A673 (cell line): ENCODE measurements at regions not wholly inside any gene's neighbourhood (a gene's known extent, or its start where the extent isn't known, plus 50 kb on each side); places are given as distances from the start of the nearest gene placed in this dataset.

Experiments
- BruUV-seq: library from RNA; stranded (reverse); fragments of 400-500 nt; replicated peaks from 2 replicates; lab custom pipeline; 2021; lab: Mats Ljungman, UMichigan
- CTCF ChIA-PET: fragments of 300-600 bp; sonication (Branson Sonifier 250); formaldehyde crosslinking; loops from one replicate; lab custom pipeline; 2022; ENCODE audit warnings: antibody characterized with exemption; lab: Charles Lee
- POLR2A ChIA-PET: fragments of 300-600 bp; sonication (Branson Sonifier 250); formaldehyde crosslinking; loops from one replicate; lab custom pipeline; 2022; ENCODE audit warnings: antibody characterized with exemption; ENCODE audit not compliant: low non-redundant PET; lab: Charles Lee
- DNase-seq: peaks from one replicate; pipeline ENCODE4 v3.0.0-alpha.2; 2015; ENCODE audit warnings: low spot score
- H3K27ac ChIP-seq: fragments of 200-600 bp; sonication (generic); 2 replicates; pipeline ENCODE4 v1.5.1; 2016; ENCODE audit warnings: mixed run types, low read depth, mild to moderate bottlenecking, mixed read lengths, antibody characterized with exemption, low read length; ENCODE audit not compliant: poor library complexity, severe bottlenecking
- H3K27me3 ChIP-seq: fragments of 200-600 bp; sonication (generic); replicated peaks from 2 replicates; pipeline ENCODE4 v1.6.1; 2017; ENCODE audit warnings: mixed run types, low read depth, mild to moderate bottlenecking, mixed read lengths, antibody characterized with exemption, low read length; ENCODE audit not compliant: insufficient read depth, poor library complexity
- H3K36me3 ChIP-seq: fragments of 200-600 bp; sonication (generic); 2 replicates; pipeline ENCODE4 v1.6.1; 2016; ENCODE audit warnings: mixed run types, mild to moderate bottlenecking, mixed read lengths, antibody characterized with exemption, low read length; ENCODE audit not compliant: insufficient read depth, poor library complexity, severe bottlenecking
- H3K4me1 ChIP-seq: fragments of 200-600 bp; sonication (generic); 2 replicates; pipeline ENCODE4 v1.6.1; 2017; ENCODE audit warnings: mixed run types, mild to moderate bottlenecking, mixed read lengths, antibody characterized with exemption, low read length; ENCODE audit not compliant: insufficient read depth, poor library complexity, severe bottlenecking
- H3K4me3 ChIP-seq: fragments of 200-600 bp; sonication (generic); 2 replicates; pipeline ENCODE4 v1.5.1; 2016; ENCODE audit warnings: low read depth, mixed run types, mild to moderate bottlenecking, mixed read lengths, low read length; ENCODE audit not compliant: poor library complexity, severe bottlenecking
- H3K9me3 ChIP-seq: fragments of 200-600 bp; sonication (generic); 2 replicates; pipeline ENCODE4 v1.6.1; 2016; ENCODE audit warnings: mixed run types, low read depth, mild to moderate bottlenecking, mixed read lengths, antibody characterized with exemption, low read length; ENCODE audit not compliant: poor library complexity, severe bottlenecking
- CTCF ChIP-seq: fragments of 300-800, 200-600 bp; sonication (generic); conservative IDR thresholded peaks from 2 replicates; pipeline ENCODE4 v1.5.1; 2017; ENCODE audit warnings: low read depth, mild to moderate bottlenecking, antibody characterized with exemption, low read length, moderate library complexity, mixed read lengths
- EZH2 ChIP-seq: fragments of 200-600 bp; sonication (generic); IDR thresholded peaks from 2 replicates; pipeline ENCODE4 v1.6.1; 2017; ENCODE audit warnings: borderline replicate concordance, low read depth, mild to moderate bottlenecking, mixed read lengths, antibody characterized with exemption, low read length; ENCODE audit not compliant: poor library complexity, severe bottlenecking
- intact Hi-C: fragments of 100-400 bp; cut with micrococcal nuclease; formaldehyde crosslinking; loops from one replicate; pipeline ENCODE4 v1.10.0; 2022; ENCODE audit not compliant: unreplicated experiment

- intact Hi-C loops = no loop called here
- Histone ChIP-seq H3K4me3 (no peak overlapping the region), H3K27ac (no peak overlapping the region), H3K36me3 (no peaks in the 10 kb centered on the region), H3K9me3 (no peaks in the 10 kb centered on the region), H3K27me3 (no peaks in the 10 kb centered on the region), H3K4me1 (no peaks in the 10 kb centered on the region)
- no peak for DNase-seq
- CTCF ChIA-PET = interaction anchor here (0.6 kb wide), 1 partner anchor 55 kb away, joined by 3 read pairs; no protein-coding TSS in a partner anchor
- no peak for TF ChIP-seq EZH2
- no peak for TF ChIP-seq CTCF
- POLR2A ChIA-PET = no interaction called here
- no TSS peak for BruUV-seq
These were observed 104.6 kb upstream of the PRKG2 start for GRCh38 chr4:81319657-81320056.

- Histone ChIP-seq H3K27ac (no peak overlapping the region), H3K4me1 (no peaks in the 10 kb centered on the region), H3K4me3 (no peak overlapping the region), H3K9me3 (no peaks in the 10 kb centered on the region), H3K27me3 (no peaks in the 10 kb centered on the region), H3K36me3 (no peaks in the 10 kb centered on the region)
- CTCF ChIA-PET = no interaction called here
- TF ChIP-seq CTCF (no peak), EZH2 (no peak)
- intact Hi-C loops = no loop called here
- no peak for DNase-seq
- no TSS peak for BruUV-seq
- POLR2A ChIA-PET = no interaction called here
These were observed 100.0 kb upstream of the PRKG2 start for GRCh38 chr4:81314897-81315470.

GRCh38 chr4:81314196-81314896 is 99.3 kb upstream of the PRKG2 start:
- Histone ChIP-seq H3K4me1 (no peaks in the 10 kb centered on the region), H3K27me3 (no peaks in the 10 kb centered on the region), H3K36me3 (no peaks in the 10 kb centered on the region), H3K9me3 (no peaks in the 10 kb centered on the region), H3K4me3 (no peak overlapping the region), H3K27ac (no peak overlapping the region)
- BruUV-seq = no TSS peak
- DNase-seq = peak; percentile 44
- TF ChIP-seq CTCF = no peak
- intact Hi-C loops = no loop called here
- ChIA-PET CTCF (no interaction called here), POLR2A (no interaction called here)
